H1 (cell line): ENCODE measurements at regions not wholly inside any gene's neighbourhood (a gene's known extent, or its start where the extent isn't known, plus 50 kb on each side); places are given as distances from the start of the nearest gene placed in this dataset.

ENCODE experiments used
- CEBPB ChIP-seq: IDR thresholded peaks from 2 replicates; pipeline ENCODE4 v1.6.1; 2012; ENCODE audit warnings: low read depth, low read length
- EZH2 ChIP-seq: fragments of 200-600 bp; sonication (generic); IDR thresholded peaks from 2 replicates; pipeline ENCODE4 v1.7.1; 2012; ENCODE audit warnings: low read depth, mild to moderate bottlenecking, moderate library complexity, low read length, inconsistent platforms; ENCODE audit not compliant: severe bottlenecking
- SP2 ChIP-seq: IDR thresholded peaks from 2 replicates; pipeline ENCODE4 v1.6.1; 2012; ENCODE audit warnings: mild to moderate bottlenecking, low read length, inconsistent platforms
- SUZ12 ChIP-seq: fragments of 200-600 bp; sonication (generic); IDR thresholded peaks from 2 replicates; pipeline ENCODE4 v1.6.1; 2012; ENCODE audit warnings: mild to moderate bottlenecking, inconsistent platforms, low read length, moderate library complexity, mixed read lengths
- USF2 ChIP-seq: IDR thresholded peaks from 2 replicates; pipeline ENCODE4 v1.6.1; 2011; ENCODE audit warnings: low read length, improper control_type of control experiment

GRCh38 chr2:143954844-143955243 is 565.1 kb downstream of the ZEB2 start (continued):
- no peak for TF ChIP-seq EZH2
- TF ChIP-seq CEBPB = no peak
- TF ChIP-seq USF2 = no peak
- no peak for TF ChIP-seq SUZ12
- TF ChIP-seq SP2 = no peak
